ENCODE measurements at regions not wholly inside any gene's neighbourhood (a gene's known extent, or its start where the extent isn't known, plus 50 kb on each side); places are given as distances from the start of the nearest gene placed in this dataset.

DNA sequence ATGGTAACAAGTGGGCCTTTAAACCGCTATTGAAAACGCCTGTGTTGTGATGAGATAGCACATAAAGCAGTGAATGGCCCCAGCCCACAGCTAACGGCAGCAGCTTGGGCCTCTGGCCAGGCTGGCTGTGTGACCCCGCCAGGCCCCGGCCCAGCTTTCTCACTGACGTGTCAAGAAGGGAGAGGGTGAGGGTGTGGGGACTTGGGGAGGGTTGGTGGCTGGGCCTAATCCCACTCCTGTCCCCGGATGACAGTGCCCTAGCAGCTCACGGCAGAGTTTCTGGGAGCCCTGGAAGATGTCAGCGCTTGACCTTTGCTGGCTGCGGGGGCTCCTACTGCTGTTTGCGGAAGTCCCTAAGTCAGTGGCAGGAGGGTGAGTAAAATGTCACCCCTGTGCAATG is 88.9 kb upstream of the SHH start:
- TF ChIP-seq, protein P1, sequence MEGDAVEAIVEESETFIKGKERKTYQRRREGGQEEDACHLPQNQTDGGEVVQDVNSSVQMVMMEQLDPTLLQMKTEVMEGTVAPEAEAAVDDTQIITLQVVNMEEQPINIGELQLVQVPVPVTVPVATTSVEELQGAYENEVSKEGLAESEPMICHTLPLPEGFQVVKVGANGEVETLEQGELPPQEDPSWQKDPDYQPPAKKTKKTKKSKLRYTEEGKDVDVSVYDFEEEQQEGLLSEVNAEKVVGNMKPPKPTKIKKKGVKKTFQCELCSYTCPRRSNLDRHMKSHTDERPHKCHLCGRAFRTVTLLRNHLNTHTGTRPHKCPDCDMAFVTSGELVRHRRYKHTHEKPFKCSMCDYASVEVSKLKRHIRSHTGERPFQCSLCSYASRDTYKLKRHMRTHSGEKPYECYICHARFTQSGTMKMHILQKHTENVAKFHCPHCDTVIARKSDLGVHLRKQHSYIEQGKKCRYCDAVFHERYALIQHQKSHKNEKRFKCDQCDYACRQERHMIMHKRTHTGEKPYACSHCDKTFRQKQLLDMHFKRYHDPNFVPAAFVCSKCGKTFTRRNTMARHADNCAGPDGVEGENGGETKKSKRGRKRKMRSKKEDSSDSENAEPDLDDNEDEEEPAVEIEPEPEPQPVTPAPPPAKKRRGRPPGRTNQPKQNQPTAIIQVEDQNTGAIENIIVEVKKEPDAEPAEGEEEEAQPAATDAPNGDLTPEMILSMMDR (IDR thresholded peaks at IDR 0.05; ENCODE audit: borderline replicate concordance, extremely low read depth, insufficient read depth) = no peak
- FAIRE-seq = no peak
- no peaks in the 10 kb centered on the region for H3K27me3 ChIP-seq (ENCODE audit: control insufficient read depth, insufficient read depth, low read length)

DNA sequence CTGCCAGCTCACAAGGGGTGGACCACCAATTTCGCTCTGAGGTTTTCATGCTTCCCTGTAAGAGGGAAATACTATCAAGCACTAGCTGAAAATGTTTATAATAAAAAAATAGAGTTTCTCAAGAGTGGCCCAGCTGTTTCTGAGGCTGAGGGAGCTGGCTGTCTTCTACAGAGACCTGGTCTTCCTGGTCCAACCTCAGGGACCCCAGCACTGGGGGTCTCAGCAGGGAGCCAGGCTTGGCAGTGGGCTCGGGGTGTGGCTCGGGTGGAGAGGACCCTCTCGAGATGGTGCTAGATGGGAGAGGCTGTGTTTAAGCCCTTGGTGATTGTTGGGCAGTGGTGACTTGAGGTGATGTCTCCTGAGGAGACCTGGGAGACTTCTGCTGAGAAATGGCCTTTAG is 87.3 kb upstream of the SHH start:
- Histone ChIP-seq H3K27ac (ENCODE audit: low read depth in 2 of 2, low read length in 2 of 2) (no peak overlapping the region), H3K9me3 (ENCODE audit: control insufficient read depth in 2 of 3, insufficient read depth in 1 of 3, low read length in 3 of 3) (peaks cover 0 to 12% (median 0%) of the 10 kb centered on the region in 3 donors), H3K36me3 (ENCODE audit: control insufficient read depth in 2 of 3, insufficient read depth in 3 of 3, low read length in 3 of 3) (no peaks in the 10 kb centered on the region), H3K4me1 (ENCODE audit: control insufficient read depth in 2 of 3, insufficient read depth in 2 of 3, low read depth in 1 of 3, low read length in 3 of 3) (no peaks in the 10 kb centered on the region), H3K9ac (ENCODE audit: low read length in 3 of 3) (no peak overlapping the region), H3K4me3 (ENCODE audit: low read length in 3 of 3) (no peak overlapping the region), H3K27me3 (ENCODE audit: control insufficient read depth, insufficient read depth, low read length) (no peaks in the 10 kb centered on the region)
- FAIRE-seq = no peak
- TF ChIP-seq, protein P1 (IDR thresholded peaks at IDR 0.05; ENCODE audit: borderline replicate concordance, extremely low read depth, insufficient read depth) = no peak
- DNase-seq = peak in 1 of 5 donors; percentile 15
- intact Hi-C loops (cut with DNase I) = no loop called here

More for the DNA sequence above, 88.9 kb upstream of the SHH start:
- Histone ChIP-seq H3K9me3 (ENCODE audit: control insufficient read depth in 2 of 3, insufficient read depth in 1 of 3, low read length in 3 of 3) (peaks cover 0 to 12% (median 0%) of the 10 kb centered on the region in 3 donors), H3K27ac (ENCODE audit: low read depth in 2 of 2, low read length in 2 of 2) (no peak overlapping the region), H3K9ac (ENCODE audit: low read length in 3 of 3) (no peak overlapping the region), H3K4me1 (ENCODE audit: control insufficient read depth in 2 of 3, insufficient read depth in 2 of 3, low read depth in 1 of 3, low read length in 3 of 3) (no peaks in the 10 kb centered on the region), H3K36me3 (ENCODE audit: control insufficient read depth in 2 of 3, insufficient read depth in 3 of 3, low read length in 3 of 3) (no peaks in the 10 kb centered on the region), H3K4me3 (ENCODE audit: low read length in 3 of 3) (no peak overlapping the region)
- DNase-seq = peak in 1 of 5 donors; percentile 39
- intact Hi-C loops (cut with DNase I) = no loop called here

DNA sequence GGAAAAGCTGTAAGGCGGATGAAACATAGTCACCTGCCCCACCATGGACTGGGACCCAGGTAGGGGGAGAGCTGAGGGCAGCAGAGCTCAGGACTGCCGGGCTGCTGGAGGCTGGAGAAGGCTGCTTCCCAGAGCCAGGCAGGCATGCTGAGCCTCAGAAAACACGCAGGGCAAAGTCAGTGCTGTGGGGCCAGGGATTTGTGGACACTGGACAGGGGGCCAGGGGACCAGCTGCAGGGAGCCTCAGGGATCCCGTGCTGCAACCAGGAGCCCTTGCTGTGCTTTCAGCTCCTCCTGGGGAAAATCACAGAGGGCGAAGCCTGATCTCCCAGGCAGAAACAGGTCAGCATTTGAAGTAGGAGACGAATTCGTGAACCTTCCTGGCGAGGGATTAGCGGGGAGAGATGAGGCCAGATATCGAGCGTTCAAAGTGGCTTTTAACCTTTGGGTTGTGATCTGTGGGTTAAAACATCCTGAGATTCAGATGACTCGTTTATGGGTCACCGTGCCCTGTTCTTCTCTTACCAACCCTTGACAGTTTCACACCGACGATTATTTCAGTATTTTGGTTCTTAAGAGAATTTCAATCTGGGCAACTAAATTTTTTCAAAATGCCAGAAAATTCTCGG is 85.6 kb upstream of the SHH start:
- H3K4me1 ChIP-seq (ENCODE audit: control insufficient read depth in 2 of 3, insufficient read depth in 2 of 3, low read depth in 1 of 3, low read length in 3 of 3) = no peaks in the 10 kb centered on the region
- no peak overlapping the region for H3K4me3 ChIP-seq (ENCODE audit: low read length in 3 of 3)
- H3K27me3 ChIP-seq (ENCODE audit: control insufficient read depth, insufficient read depth, low read length) = no peaks in the 10 kb centered on the region
- DNase-seq (no peak), FAIRE-seq (no peak)
- peaks cover 0 to 12% (median 0%) of the 10 kb centered on the region in 3 donors for H3K9me3 ChIP-seq (ENCODE audit: control insufficient read depth in 2 of 3, insufficient read depth in 1 of 3, low read length in 3 of 3)
- H3K27ac ChIP-seq (ENCODE audit: low read depth in 2 of 2, low read length in 2 of 2) = no peak overlapping the region
- no peak overlapping the region for H3K9ac ChIP-seq (ENCODE audit: low read length in 3 of 3)
- TF ChIP-seq, protein P1 (IDR thresholded peaks at IDR 0.05; ENCODE audit: borderline replicate concordance, extremely low read depth, insufficient read depth) = no peak
- no peaks in the 10 kb centered on the region for H3K36me3 ChIP-seq (ENCODE audit: control insufficient read depth in 2 of 3, insufficient read depth in 3 of 3, low read length in 3 of 3)
- intact Hi-C loops (cut with DNase I) = no loop called here

Data from kidney (tissue), 13 donors.